ENCODE measurements at regions not wholly inside any gene's neighbourhood (a gene's known extent, or its start where the extent isn't known, plus 50 kb on each side); places are given as distances from the start of the nearest gene placed in this dataset.

- no peak for TF ChIP-seq CTCF (IDR thresholded peaks at IDR 0.05)
- TF ChIP-seq POLR2A (IDR thresholded peaks at IDR 0.05): no peak
Measured at GRCh38 chr1:221871056-221871455, 129.2 kb upstream of the DUSP10 start.
